Ovary (tissue), 7 donors: ENCODE measurements at regions not wholly inside any gene's neighbourhood (a gene's known extent, or its start where the extent isn't known, plus 50 kb on each side); places are given as distances from the start of the nearest gene placed in this dataset.

Experiments
- DNase-seq, 5 donors: peaks; one replicate each; pipeline ENCODE4 v3.0.0-alpha.2; 2019 to 2020
- H3K27ac ChIP-seq, 2 donors: fragments of 200-600 bp; one replicate each; pipeline versions ENCODE4 v1.5.1 to v1.8.0; 2019 to 2022
- H3K27me3 ChIP-seq: fragments of 200-600 bp; one replicate; pipeline ENCODE4 v1.8.0; 2022
- H3K36me3 ChIP-seq: fragments of 200-600 bp; sonication (generic); one replicate; pipeline ENCODE4 v1.5.1; 2019
- H3K4me1 ChIP-seq: one replicate; pipeline ENCODE4 v1.8.1; 2013; ENCODE audit warnings: mild to moderate bottlenecking, moderate library complexity; ENCODE audit not compliant: insufficient read depth
- H3K4me3 ChIP-seq: fragments of 200-600 bp; sonication (generic); one replicate; pipeline ENCODE4 v1.5.1; 2017
- H3K9me3 ChIP-seq, 2 donors: fragments of 200-600 bp in 1 of 2; sonication (generic) in 1 of 2; one replicate each; pipeline versions ENCODE4 v1.5.1 to v1.8.1; 2013 to 2019; ENCODE audit warnings: mild to moderate bottlenecking in 1 of 2, moderate library complexity in 1 of 2
- EP300 ChIP-seq: sonication (generic); formaldehyde crosslinking; IDR thresholded peaks from one replicate; pipeline ENCODE4 v1.6.1; 2017; ENCODE audit warnings: antibody characterized with exemption
- POLR2A ChIP-seq: fragments of 450-650 bp; IDR thresholded peaks from one replicate; pipeline ENCODE4 v1.6.1; 2017; ENCODE audit warnings: antibody characterized with exemption, mild to moderate bottlenecking, moderate library complexity
- WGBS, 3 donors: extraction: QIAGEN DNeasy Blood & Tissue Kit in 1 of 3; methylation state at CpG; one replicate each; pipeline versions ENCODE4 v1.1.5 to v1.1.7; 2013 to 2017; 5-methylcytosine and 5-hydroxymethylcytosine counted together
- intact Hi-C, 4 donors: fragments of 100-400 bp; cut with DNase I; formaldehyde crosslinking; loops; one replicate each; pipeline versions ENCODE4 v1.11.0 to v1.15.1; 2022 to 2023
- TF ChIP-seq, protein P1 (sequence below), 3 donors: fragments of 450-650 bp in 2 of 3; fragments of 200-600 bp in 1 of 3; IDR thresholded peaks; one replicate each; pipeline versions ENCODE4 v1.5.1 to v1.8.0; 2016 to 2022; ENCODE audit warnings: antibody characterized with exemption in 3 of 3, mild to moderate bottlenecking in 1 of 3
- donor health status: DM: no; HTN: no; CAD: no; lungs with moderate emphysema.
- donor health status: DM: no; HTN: no; CAD: no.
- donor health status: Bipolar disorder and iron deficiency.
- donor health status: DM: no; HTN: no; CAD: no.
- donor health status: DM: yes; HTN: yes; CAD: no.

- H3K27me3 ChIP-seq: no peaks in the 10 kb centered on the region
- intact Hi-C loops: no loop called here
- no peak for TF ChIP-seq EP300
- TF ChIP-seq, protein P1, sequence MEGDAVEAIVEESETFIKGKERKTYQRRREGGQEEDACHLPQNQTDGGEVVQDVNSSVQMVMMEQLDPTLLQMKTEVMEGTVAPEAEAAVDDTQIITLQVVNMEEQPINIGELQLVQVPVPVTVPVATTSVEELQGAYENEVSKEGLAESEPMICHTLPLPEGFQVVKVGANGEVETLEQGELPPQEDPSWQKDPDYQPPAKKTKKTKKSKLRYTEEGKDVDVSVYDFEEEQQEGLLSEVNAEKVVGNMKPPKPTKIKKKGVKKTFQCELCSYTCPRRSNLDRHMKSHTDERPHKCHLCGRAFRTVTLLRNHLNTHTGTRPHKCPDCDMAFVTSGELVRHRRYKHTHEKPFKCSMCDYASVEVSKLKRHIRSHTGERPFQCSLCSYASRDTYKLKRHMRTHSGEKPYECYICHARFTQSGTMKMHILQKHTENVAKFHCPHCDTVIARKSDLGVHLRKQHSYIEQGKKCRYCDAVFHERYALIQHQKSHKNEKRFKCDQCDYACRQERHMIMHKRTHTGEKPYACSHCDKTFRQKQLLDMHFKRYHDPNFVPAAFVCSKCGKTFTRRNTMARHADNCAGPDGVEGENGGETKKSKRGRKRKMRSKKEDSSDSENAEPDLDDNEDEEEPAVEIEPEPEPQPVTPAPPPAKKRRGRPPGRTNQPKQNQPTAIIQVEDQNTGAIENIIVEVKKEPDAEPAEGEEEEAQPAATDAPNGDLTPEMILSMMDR (IDR thresholded peaks at IDR 0.05): no peak
- TF ChIP-seq POLR2A: no peak
Measured at GRCh38 chr9:124198948-124199347, 58.8 kb upstream of the NEK6 start.

GRCh38 chr9:124199474-124199873, 58.3 kb upstream of the NEK6 start:
- H3K36me3 ChIP-seq: no peaks in the 10 kb centered on the region
- H3K27ac ChIP-seq: no peak overlapping the region
- no peaks in the 10 kb centered on the region for H3K4me1 ChIP-seq
- DNase-seq: no peak
- intact Hi-C loops: no loop called here
- no peaks in the 10 kb centered on the region for H3K27me3 ChIP-seq
- H3K9me3 ChIP-seq: no peaks in the 10 kb centered on the region
- 74 to 80% (median 74%) methylated on average over 3 of the region's 3 CpGs for WGBS, 3 donors
- TF ChIP-seq, protein P1 (IDR thresholded peaks at IDR 0.05): no peak
- TF ChIP-seq EP300: no peak
- TF ChIP-seq POLR2A: no peak
- no peak overlapping the region for H3K4me3 ChIP-seq

More at GRCh38 chr9:124198948-124199347, 58.8 kb upstream of the NEK6 start:
- Histone ChIP-seq H3K36me3 (no peaks in the 10 kb centered on the region), H3K4me3 (no peak overlapping the region), H3K4me1 (no peaks in the 10 kb centered on the region), H3K9me3 (no peaks in the 10 kb centered on the region), H3K27ac (no peak overlapping the region)
- 78 to 84% (median 80%) methylated on average over 4 of the region's 4 CpGs for WGBS, 3 donors
- no peak for DNase-seq

GRCh38 chr9:124202447-124202971, 55.2 kb upstream of the NEK6 start:
- Histone ChIP-seq H3K27me3 (no peaks in the 10 kb centered on the region), H3K36me3 (no peaks in the 10 kb centered on the region), H3K27ac (no peak overlapping the region), H3K9me3 (no peaks in the 10 kb centered on the region), H3K4me3 (no peak overlapping the region), H3K4me1 (no peaks in the 10 kb centered on the region)
- DNase-seq: no peak
- intact Hi-C loops: no loop called here
- WGBS, 3 donors: 56 to 67% (median 62%) methylated on average over 5 of the region's 5 CpGs
- TF ChIP-seq, protein P1 (IDR thresholded peaks at IDR 0.05): no peak
- no peak for TF ChIP-seq EP300
- TF ChIP-seq POLR2A: no peak

DNA sequence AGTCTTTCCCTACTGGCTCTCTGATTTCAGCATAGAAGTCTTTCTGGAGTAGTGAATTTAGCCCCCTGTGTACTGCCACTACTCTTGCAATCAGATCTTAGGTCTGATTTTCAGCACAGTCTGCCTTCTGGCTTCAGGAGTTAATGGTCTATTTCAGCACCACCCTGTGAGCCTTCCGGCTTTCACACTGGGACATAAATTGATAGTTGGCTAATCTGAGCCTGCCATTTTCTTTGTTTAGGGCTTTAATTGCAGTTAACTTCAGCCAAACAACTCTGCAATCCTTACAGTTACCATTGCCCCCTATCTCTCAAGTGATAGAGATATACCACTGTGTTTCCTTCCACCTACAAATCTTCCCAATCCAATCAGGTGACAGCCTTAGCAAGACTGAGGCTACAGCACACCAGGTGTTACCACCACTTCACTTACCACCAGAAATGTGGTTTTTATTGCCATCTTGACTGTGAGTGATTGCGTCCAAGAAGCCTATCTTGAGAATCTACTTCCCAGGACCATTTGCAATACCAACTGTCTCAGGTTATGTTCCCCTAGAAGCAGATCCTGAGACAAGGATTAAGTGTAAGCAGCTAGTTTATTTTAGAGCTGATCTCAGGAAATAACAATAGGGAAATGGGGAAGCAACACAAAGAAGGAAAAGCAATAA, 51.9 kb upstream of the NEK6 start:
- Histone ChIP-seq H3K4me3 (no peak overlapping the region), H3K27ac (no peak overlapping the region), H3K9me3 (no peaks in the 10 kb centered on the region), H3K27me3 (no peaks in the 10 kb centered on the region), H3K36me3 (no peaks in the 10 kb centered on the region), H3K4me1 (no peaks in the 10 kb centered on the region)
- DNase-seq: no peak
- TF ChIP-seq EP300 (no peak), POLR2A (no peak)
- TF ChIP-seq, protein P1 (IDR thresholded peaks at IDR 0.05): no peak
- 77 to 93% (median 91%) methylated on average over 2 of the region's 2 CpGs for WGBS, 3 donors
- intact Hi-C loops: no loop called here
